ENCODE measurements at regions not wholly inside any gene's neighbourhood (a gene's known extent, or its start where the extent isn't known, plus 50 kb on each side); places are given as distances from the start of the nearest gene placed in this dataset.

DNA sequence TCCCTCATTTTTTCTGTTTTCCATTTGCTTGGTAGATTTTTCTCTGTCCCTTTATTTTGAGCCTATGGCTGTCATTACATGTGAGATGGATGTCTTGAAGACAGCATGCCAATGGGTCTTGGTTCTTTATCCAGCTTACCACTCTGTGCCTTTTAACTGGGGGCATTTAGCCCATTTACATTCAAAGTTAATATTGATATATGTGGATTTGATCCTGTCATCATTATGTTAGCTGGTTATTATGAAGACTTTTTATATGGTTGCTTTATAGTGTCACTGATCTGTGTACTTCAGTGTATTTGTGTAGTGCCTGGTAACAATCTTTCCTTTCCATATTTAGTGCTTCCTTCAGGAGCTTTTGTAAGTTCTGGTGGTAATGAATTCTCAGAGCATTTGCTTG lies 89.3 kb upstream of the UNC5B start:
- DNase-seq (ENCODE audit: low read depth in 2 of 2), result no peak

DNA sequence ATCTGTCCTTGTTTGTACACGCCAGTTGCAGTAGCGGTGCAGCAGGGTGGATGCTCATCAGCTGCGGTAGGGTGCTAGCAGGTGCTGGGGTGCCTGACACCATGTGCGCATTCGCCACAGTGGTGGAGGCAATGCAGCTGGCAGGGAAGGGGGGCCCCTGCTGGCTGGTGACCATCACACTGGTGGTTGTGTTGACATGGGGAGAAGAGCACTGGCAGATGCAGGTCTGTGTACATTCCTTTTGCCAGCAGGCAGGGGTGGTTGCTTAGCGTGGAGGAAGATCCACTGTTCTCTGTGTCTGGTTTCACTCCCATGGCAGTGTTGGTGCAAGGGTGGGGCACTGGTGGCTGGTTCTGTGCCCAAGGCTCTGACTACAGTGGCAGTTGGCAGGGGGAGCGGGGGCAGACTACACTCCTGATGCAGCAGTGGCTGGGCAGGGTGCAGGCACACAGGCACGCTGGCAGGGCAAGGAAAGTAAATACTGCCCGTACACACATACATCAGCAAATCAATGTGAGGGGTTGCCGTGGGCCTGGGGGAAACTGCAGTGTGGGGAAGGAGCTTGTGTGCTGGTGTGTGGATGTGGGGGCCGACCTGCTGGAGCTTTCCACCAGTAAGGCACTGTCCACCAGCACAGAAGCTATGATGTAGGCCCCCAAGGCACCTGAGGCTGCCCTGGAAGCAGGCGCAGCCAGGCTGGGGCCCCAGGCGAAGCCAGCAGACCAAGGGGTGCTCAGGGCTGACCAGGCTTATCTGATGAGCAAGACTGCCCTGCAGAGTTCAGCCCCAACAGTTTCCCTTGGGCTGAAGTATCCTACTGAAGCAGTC lies 87.2 kb upstream of the UNC5B start:
- no peak for DNase-seq (ENCODE audit: low read depth in 2 of 2)

GRCh38 chr10:71125749-71126107 lies 86.6 kb upstream of the UNC5B start:
- DNase-seq (ENCODE audit: low read depth in 2 of 2), result no peak

DNA sequence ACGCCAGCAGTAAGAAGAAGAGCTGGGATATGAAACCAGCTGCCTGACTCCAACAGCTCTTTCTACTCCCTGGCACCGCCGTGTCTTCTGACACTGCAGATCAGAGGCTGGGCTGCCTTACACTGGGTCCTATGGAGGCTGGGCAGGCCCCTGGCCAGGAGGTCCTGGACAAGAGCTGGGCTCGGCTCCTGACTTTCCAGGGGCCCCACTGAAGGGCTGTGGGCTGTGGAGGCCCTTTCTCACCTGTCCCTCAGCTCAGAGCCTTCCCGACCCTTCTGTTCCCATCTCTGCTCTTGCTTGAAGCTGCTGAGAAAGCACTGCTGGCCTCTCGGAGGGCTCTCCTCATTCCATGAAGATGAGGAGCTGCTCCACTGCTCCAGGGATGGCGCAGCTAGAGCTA lies 85.9 kb upstream of the UNC5B start:
- no peak for DNase-seq (ENCODE audit: low read depth in 2 of 2)

- no peak for DNase-seq (ENCODE audit: low read depth in 2 of 2)
Measured at GRCh38 chr10:71127104-71127503, 85.3 kb upstream of the UNC5B start.

- DNase-seq (ENCODE audit: low read depth in 2 of 2), result no peak
Measured at GRCh38 chr10:71127773-71128172, 84.6 kb upstream of the UNC5B start.

DNA sequence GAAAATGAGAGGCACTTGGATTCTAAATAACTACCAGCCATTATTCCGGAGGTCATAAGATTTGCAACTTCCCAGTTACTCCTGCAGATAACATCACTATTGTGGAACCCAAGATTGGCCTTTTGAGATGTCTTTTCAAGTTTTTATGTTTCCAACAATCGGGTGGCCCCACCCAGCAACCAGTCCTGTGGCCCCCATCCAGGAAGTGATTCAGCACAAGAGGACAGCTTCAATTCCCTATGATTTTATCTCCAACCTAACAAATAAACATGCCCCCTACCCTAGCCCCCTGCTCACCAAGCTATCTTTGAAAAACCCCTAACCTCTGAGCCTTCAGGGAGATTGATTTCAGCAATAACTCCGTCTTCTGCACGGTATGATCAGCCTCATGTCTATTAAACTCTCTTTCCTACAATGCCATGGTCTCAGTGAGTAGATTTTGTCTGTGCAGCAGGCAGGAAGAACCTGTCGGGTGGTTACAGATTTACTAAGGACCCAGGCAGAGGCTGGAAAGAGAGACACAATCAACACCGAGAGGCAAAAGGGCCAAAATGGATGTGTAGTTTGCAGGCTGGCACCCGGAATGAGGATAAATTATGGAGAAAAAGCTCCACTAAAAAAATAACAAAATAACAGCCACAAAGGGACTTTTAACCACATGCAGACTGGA lies 83.9 kb upstream of the UNC5B start:
- DNase-seq (ENCODE audit: low read depth in 2 of 2), result no peak

- DNase-seq (ENCODE audit: low read depth in 2 of 2), result no peak
Measured at GRCh38 chr10:71131096-71131495, 81.3 kb upstream of the UNC5B start.

- DNase-seq (ENCODE audit: low read depth in 2 of 2), result no peak
Measured at GRCh38 chr10:71131508-71132088, 80.8 kb upstream of the UNC5B start.

GRCh38 chr10:71132321-71132810 lies 80.0 kb upstream of the UNC5B start:
- no peak for DNase-seq (ENCODE audit: low read depth in 2 of 2)

- no peak for DNase-seq (ENCODE audit: low read depth in 2 of 2)
Measured at GRCh38 chr10:71133710-71134686, 78.4 kb upstream of the UNC5B start.

- DNase-seq (ENCODE audit: low read depth in 2 of 2), result no peak
Measured at GRCh38 chr10:71134732-71135211, 77.6 kb upstream of the UNC5B start.

DNA sequence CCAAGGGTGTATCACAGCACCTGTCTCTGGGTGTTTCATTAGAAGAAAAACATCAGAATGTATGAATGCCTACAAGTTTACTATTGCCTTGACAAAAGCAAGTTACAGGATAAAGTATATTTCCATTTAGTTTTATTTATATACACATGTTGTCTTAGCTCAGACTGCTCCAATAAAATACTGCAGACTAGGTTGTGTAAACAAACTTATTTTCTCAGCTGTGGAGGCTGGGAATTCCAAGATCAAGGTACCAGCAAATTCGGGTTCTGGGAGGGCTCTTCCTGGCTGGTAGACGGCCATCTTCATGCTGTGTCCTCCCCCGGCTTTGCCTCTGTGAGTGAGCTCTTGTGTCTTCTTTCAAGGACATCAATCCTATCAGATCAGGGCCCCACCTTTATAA lies 77.1 kb upstream of the UNC5B start:
- DNase-seq (ENCODE audit: low read depth in 2 of 2), result no peak

DNA sequence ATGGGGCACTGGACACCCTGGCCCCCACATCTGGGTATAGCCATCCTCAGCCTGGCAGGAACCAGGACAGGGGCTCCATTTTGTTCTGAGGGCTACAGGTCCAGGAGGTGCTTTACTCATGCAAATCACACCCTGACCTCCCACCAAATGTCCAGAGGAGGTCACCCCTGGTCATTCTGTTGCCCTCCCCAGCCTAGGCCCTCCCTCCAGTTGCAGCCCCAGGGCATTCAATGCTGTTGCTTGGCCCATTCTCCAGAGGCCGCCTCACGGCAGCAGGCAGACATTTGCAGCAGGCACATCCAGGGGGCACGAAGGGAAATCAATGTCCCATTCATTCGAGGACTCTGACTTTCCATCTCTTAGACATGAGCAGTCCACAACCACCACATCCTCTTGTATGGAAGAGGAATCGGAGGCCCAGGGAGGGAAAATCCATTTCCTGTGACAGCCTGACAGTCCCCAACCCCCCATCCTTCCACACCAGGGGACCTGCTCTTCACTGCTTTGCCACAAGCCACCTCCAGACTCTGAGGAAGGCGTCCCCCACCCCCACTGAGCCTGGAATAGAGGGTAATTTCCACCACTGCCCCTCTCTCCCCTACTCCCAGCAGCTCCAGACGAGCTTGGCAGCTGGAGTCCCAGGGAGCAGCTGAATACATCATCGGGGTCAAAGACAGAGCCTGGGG lies 76.2 kb upstream of the UNC5B start:
- DNase-seq (ENCODE audit: low read depth in 2 of 2), result no peak

DNA sequence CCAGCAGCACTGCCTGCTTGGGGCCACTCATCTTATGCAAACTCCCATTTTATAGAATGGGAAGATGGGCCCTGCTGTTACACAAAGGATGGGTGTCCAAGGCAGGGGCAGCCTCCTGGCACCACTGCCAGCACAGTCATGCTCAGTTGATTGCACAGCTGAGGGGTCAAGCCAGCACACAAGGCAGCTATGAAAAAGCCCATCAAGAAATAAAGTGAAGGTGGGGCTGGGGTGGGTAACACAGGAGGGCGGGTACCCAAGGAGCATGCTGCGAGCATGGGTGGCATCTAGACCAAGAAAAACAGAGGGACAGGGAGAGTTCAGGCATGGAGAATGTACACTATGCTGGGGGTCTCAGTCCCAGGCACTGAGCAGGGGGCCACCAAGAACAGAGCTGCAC lies 74.7 kb upstream of the UNC5B start:
- DNase-seq (ENCODE audit: low read depth in 2 of 2), result no peak

DNA sequence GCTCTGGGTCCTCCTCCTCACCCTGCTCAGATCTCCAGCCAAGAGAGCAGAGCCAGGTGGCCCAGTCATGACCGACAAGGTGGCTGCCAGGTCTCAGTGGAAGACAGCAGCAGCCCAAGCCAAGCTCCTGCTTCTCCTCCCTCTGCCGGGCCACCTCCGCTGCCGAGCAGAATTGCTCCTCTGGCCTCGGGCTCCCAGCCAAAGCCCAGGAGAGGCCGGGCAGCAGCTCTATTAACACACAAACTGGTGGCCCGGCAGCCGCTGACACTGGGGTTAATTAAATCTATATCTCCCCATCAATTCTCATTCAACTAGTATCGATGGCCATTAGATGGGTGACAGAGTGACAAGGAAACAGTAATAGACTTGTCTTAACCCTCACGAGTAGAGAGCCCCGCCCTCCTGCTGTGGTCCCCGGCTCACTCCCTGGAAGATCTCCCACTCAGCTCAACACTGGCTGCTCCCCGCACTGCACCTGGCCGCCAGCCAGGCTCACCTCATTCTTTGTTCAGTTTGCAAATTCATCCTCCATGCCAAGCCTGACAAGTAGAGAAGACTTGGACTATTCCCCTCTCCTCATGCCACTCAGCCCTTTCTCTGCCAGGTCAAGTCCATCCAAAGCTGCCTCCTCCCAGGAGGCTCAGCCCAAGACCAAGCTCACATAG lies 74.1 kb upstream of the UNC5B start:
- DNase-seq (ENCODE audit: low read depth in 2 of 2), result no peak

DNA sequence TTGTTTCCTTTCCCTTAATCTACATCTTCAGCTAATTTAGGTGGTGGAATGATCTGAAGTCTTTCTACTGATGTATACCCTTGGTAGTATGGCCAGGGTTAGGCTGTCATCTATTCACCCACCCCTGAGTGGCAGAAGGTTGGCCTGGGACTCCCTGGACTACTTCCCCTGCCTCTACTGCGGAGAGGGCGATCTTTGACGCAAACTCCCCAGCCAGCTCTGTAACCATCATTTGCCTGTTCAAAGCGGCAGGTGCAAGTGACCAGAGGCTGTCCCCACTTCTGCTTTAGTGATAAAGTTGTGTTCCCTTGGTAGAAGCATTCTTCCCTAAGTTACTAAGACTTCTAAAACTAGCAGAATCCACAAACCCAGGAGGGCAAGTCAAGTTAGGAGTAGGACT lies 70.8 kb upstream of the UNC5B start:
- no peak for DNase-seq (ENCODE audit: low read depth in 2 of 2)

GRCh38 chr10:71143170-71143569 lies 69.2 kb upstream of the UNC5B start:
- DNase-seq (ENCODE audit: low read depth in 2 of 2), result no peak

- DNase-seq (ENCODE audit: low read depth in 2 of 2), result no peak
Measured at GRCh38 chr10:71143610-71144009, 68.8 kb upstream of the UNC5B start.

DNA sequence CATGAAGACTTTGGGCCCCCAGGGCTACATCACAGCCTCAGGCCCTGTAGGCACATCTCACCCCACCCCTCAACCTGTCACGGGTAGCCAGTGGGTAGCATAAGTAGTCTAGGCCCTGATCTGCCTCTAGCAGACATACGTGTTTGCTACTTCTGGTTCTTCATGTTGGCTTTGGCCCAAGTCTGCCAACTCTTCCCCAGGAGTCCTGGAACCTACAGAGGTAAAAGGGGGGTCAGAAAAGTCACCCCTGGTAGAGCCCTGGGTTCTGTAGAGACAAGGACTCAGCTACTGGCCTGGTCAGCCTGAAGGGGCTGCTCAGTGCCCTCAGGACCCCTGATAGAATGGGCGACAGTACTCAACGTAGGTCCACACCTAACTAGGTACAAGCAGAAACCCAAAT lies 67.5 kb upstream of the UNC5B start:
- no peak for DNase-seq (ENCODE audit: low read depth in 2 of 2)
